ENCODE measurements at regions not wholly inside any gene's neighbourhood (a gene's known extent, or its start where the extent isn't known, plus 50 kb on each side); places are given as distances from the start of the nearest gene placed in this dataset.

GRCh38 chr3:194009892-194010533, 125.9 kb upstream of the HES1 start:
- H3K27ac ChIP-seq (replicated peaks in 1 of 4): no peak overlapping the region
- peaks cover under 1 to 8% (median 5%) of the 10 kb centered on the region in 4 donors for H3K4me1 ChIP-seq
- intact Hi-C loops (cut with DNase I): loop anchor here (10.0 kb wide), 1 partner anchor 305 kb away; no protein-coding TSS in a partner anchor
- TF ChIP-seq POLR2AphosphoS5 (IDR thresholded peaks at IDR 0.05) (no peak), EP300 (IDR thresholded peaks at IDR 0.05) (no peak), POLR2A (IDR thresholded peaks at IDR 0.05; ENCODE audit: low read depth) (no peak), CTCF (IDR thresholded peaks at IDR 0.05) (no peak)
- DNase-seq (ENCODE audit: extremely low spot score): no peak
- no peaks in the 10 kb centered on the region for H3K36me3 ChIP-seq
- H3K4me3 ChIP-seq: no peak overlapping the region
- WGBS: 90% methylated on average over 4 of the region's 4 CpGs
- H3K27me3 ChIP-seq: no peaks in the 10 kb centered on the region
- H3K9me3 ChIP-seq: no peaks in the 10 kb centered on the region

- Histone ChIP-seq H3K36me3 (no peaks in the 10 kb centered on the region), H3K9me3 (no peaks in the 10 kb centered on the region), H3K27me3 (no peaks in the 10 kb centered on the region), H3K27ac (replicated peaks in 1 of 4) (no peak overlapping the region), H3K4me3 (no peak overlapping the region), H3K4me1 (peaks cover 0 to 3% (median 0%) of the 10 kb centered on the region in 4 donors)
- DNase-seq (ENCODE audit: extremely low spot score): no peak
- WGBS: 88% methylated on average over 3 of the region's 3 CpGs
- intact Hi-C loops (cut with DNase I): no loop called here
- TF ChIP-seq CTCF (IDR thresholded peaks at IDR 0.05) (no peak), EP300 (IDR thresholded peaks at IDR 0.05) (no peak), POLR2A (IDR thresholded peaks at IDR 0.05; ENCODE audit: low read depth) (no peak), POLR2AphosphoS5 (IDR thresholded peaks at IDR 0.05) (no peak)
Observed at GRCh38 chr3:194011807-194012206, 124.1 kb upstream of the HES1 start.

- Histone ChIP-seq H3K9me3 (no peaks in the 10 kb centered on the region), H3K27me3 (no peaks in the 10 kb centered on the region), H3K4me1 (peaks cover 0 to 3% (median 0%) of the 10 kb centered on the region in 4 donors), H3K27ac (replicated peaks in 1 of 4) (no peak overlapping the region), H3K4me3 (no peak overlapping the region), H3K36me3 (no peaks in the 10 kb centered on the region)
- intact Hi-C loops (cut with DNase I): no loop called here
- no peak for DNase-seq (ENCODE audit: extremely low spot score)
- TF ChIP-seq CTCF (IDR thresholded peaks at IDR 0.05) (no peak), POLR2A (IDR thresholded peaks at IDR 0.05; ENCODE audit: low read depth) (no peak), POLR2AphosphoS5 (IDR thresholded peaks at IDR 0.05) (no peak), EP300 (IDR thresholded peaks at IDR 0.05) (no peak)
- WGBS: 99% methylated on average over 4 of the region's 4 CpGs
Observed at GRCh38 chr3:194013928-194014327, 122.0 kb upstream of the HES1 start.

- no peak overlapping the region for H3K27ac ChIP-seq (replicated peaks in 1 of 4)
- TF ChIP-seq POLR2A (IDR thresholded peaks at IDR 0.05; ENCODE audit: low read depth): no peak
- TF ChIP-seq EP300 (IDR thresholded peaks at IDR 0.05): no peak
- TF ChIP-seq CTCF (IDR thresholded peaks at IDR 0.05): no peak
- TF ChIP-seq POLR2AphosphoS5 (IDR thresholded peaks at IDR 0.05): no peak
- H3K36me3 ChIP-seq: no peaks in the 10 kb centered on the region
- H3K4me1 ChIP-seq: peaks cover 0 to 3% (median 0%) of the 10 kb centered on the region in 4 donors
- no peaks in the 10 kb centered on the region for H3K27me3 ChIP-seq
- 74% methylated on average over 4 of the region's 4 CpGs for WGBS
- intact Hi-C loops (cut with DNase I): no loop called here
- H3K9me3 ChIP-seq: no peaks in the 10 kb centered on the region
- DNase-seq (ENCODE audit: extremely low spot score): no peak
- H3K4me3 ChIP-seq: no peak overlapping the region
Observed at GRCh38 chr3:194014756-194015155, 121.2 kb upstream of the HES1 start.
